A673 (cell line): ENCODE measurements at regions not wholly inside any gene's neighbourhood (a gene's known extent, or its start where the extent isn't known, plus 50 kb on each side); places are given as distances from the start of the nearest gene placed in this dataset.

Experiments used
- BruUV-seq: library from RNA; stranded (reverse); fragments of 400-500 nt; replicated peaks from 2 replicates; lab custom pipeline; 2021; lab: Mats Ljungman, UMichigan
- CTCF ChIA-PET: fragments of 300-600 bp; sonication (Branson Sonifier 250); formaldehyde crosslinking; loops from one replicate; lab custom pipeline; 2022; ENCODE audit warnings: antibody characterized with exemption; lab: Charles Lee
- POLR2A ChIA-PET: fragments of 300-600 bp; sonication (Branson Sonifier 250); formaldehyde crosslinking; loops from one replicate; lab custom pipeline; 2022; ENCODE audit warnings: antibody characterized with exemption; ENCODE audit not compliant: low non-redundant PET; lab: Charles Lee
- DNase-seq: peaks from one replicate; pipeline ENCODE4 v3.0.0-alpha.2; 2015; ENCODE audit warnings: low spot score
- H3K27ac ChIP-seq: fragments of 200-600 bp; sonication (generic); 2 replicates; pipeline ENCODE4 v1.5.1; 2016; ENCODE audit warnings: mixed run types, low read depth, mild to moderate bottlenecking, mixed read lengths, antibody characterized with exemption, low read length; ENCODE audit not compliant: poor library complexity, severe bottlenecking
- H3K27me3 ChIP-seq: fragments of 200-600 bp; sonication (generic); replicated peaks from 2 replicates; pipeline ENCODE4 v1.6.1; 2017; ENCODE audit warnings: mixed run types, low read depth, mild to moderate bottlenecking, mixed read lengths, antibody characterized with exemption, low read length; ENCODE audit not compliant: insufficient read depth, poor library complexity
- H3K36me3 ChIP-seq: fragments of 200-600 bp; sonication (generic); 2 replicates; pipeline ENCODE4 v1.6.1; 2016; ENCODE audit warnings: mixed run types, mild to moderate bottlenecking, mixed read lengths, antibody characterized with exemption, low read length; ENCODE audit not compliant: insufficient read depth, poor library complexity, severe bottlenecking
- H3K4me1 ChIP-seq: fragments of 200-600 bp; sonication (generic); 2 replicates; pipeline ENCODE4 v1.6.1; 2017; ENCODE audit warnings: mixed run types, mild to moderate bottlenecking, mixed read lengths, antibody characterized with exemption, low read length; ENCODE audit not compliant: insufficient read depth, poor library complexity, severe bottlenecking
- H3K4me3 ChIP-seq: fragments of 200-600 bp; sonication (generic); 2 replicates; pipeline ENCODE4 v1.5.1; 2016; ENCODE audit warnings: low read depth, mixed run types, mild to moderate bottlenecking, mixed read lengths, low read length; ENCODE audit not compliant: poor library complexity, severe bottlenecking
- H3K9me3 ChIP-seq: fragments of 200-600 bp; sonication (generic); 2 replicates; pipeline ENCODE4 v1.6.1; 2016; ENCODE audit warnings: mixed run types, low read depth, mild to moderate bottlenecking, mixed read lengths, antibody characterized with exemption, low read length; ENCODE audit not compliant: poor library complexity, severe bottlenecking
- CTCF ChIP-seq: fragments of 300-800, 200-600 bp; sonication (generic); conservative IDR thresholded peaks from 2 replicates; pipeline ENCODE4 v1.5.1; 2017; ENCODE audit warnings: low read depth, mild to moderate bottlenecking, antibody characterized with exemption, low read length, moderate library complexity, mixed read lengths
- EZH2 ChIP-seq: fragments of 200-600 bp; sonication (generic); IDR thresholded peaks from 2 replicates; pipeline ENCODE4 v1.6.1; 2017; ENCODE audit warnings: borderline replicate concordance, low read depth, mild to moderate bottlenecking, mixed read lengths, antibody characterized with exemption, low read length; ENCODE audit not compliant: poor library complexity, severe bottlenecking
- intact Hi-C: fragments of 100-400 bp; cut with micrococcal nuclease; formaldehyde crosslinking; loops from one replicate; pipeline ENCODE4 v1.10.0; 2022; ENCODE audit not compliant: unreplicated experiment

DNA sequence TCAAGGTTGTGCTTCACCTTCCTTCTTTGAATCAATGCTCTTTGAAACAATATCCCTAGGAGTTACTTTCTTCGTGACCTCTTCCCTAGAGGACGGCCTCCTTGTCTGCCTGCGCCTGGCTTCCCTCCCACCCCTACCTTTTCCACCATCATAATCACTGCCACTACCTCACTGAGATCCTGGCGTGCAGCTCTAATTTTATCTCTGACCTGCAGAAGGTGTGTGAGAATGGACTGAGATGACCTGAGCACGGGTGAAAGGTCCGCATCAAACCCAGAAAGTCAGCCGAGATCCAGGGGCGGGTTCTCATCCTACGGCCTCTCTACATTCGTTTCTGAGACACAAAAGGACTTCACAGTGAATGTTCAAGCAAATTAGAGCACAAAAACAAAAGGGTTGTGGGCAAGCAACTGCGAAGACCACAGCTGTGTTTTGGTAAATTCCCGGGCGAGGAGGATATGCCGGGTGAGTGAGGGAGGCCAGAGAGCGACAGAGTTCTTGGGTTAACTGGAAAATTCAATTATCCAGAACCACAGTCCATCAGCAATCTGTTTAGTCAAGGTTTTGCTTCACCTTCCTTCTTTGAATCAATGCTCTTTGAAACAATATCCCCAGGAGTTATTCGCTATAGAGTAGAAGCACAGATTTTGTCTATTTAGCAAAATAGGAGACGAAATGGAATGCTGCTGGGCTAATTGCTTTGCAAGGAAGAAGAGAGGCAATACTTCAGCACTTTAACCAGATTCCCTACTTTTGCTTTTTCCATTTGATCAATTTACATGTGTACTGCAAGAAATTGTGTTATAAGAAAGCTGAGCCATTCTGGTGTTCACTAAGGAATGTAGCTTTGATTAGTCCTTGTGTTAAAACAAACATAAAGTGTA lies 212.6 kb downstream of the ACKR3 start:
- POLR2A ChIA-PET: no interaction called here
- TF ChIP-seq CTCF (no peak), EZH2 (no peak)
- Histone ChIP-seq H3K4me3 (no peak overlapping the region), H3K9me3 (no peaks in the 10 kb centered on the region), H3K4me1 (no peaks in the 10 kb centered on the region), H3K27me3 (no peaks in the 10 kb centered on the region), H3K36me3 (no peaks in the 10 kb centered on the region), H3K27ac (no peak overlapping the region)
- no peak for DNase-seq
- BruUV-seq: no TSS peak
- CTCF ChIA-PET: no interaction called here
- intact Hi-C loops: no loop called here

DNA sequence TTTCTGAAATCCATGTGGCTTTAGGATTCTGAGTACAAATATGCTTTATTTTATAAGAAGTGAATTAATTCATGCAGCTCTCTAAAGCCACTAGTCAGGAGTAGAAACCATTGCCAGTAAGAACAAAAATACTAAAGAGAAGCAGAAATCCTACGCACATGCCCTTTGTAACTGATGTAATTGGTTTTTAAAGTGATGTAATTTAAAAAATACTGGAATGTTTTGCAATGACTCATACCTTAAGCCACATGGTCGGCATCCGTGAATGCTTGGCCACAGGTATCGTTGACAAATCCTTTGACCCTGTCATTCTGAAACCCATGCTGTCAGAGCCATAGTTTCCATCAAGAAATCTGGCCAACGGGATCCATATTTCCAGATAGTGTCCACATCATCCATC lies 213.3 kb downstream of the ACKR3 start:
- BruUV-seq: no TSS peak
- Histone ChIP-seq H3K36me3 (no peaks in the 10 kb centered on the region), H3K9me3 (no peaks in the 10 kb centered on the region), H3K27me3 (no peaks in the 10 kb centered on the region), H3K4me1 (no peaks in the 10 kb centered on the region), H3K4me3 (no peak overlapping the region), H3K27ac (no peak overlapping the region)
- CTCF ChIA-PET: no interaction called here
- TF ChIP-seq EZH2: no peak
- TF ChIP-seq CTCF: no peak
- DNase-seq: no peak
- POLR2A ChIA-PET: no interaction called here
- intact Hi-C loops: no loop called here

GRCh38 chr2:236783417-236784020 lies 213.9 kb downstream of the ACKR3 start:
- intact Hi-C loops: no loop called here

More at GRCh38 chr2:236783417-236784020, 213.9 kb downstream of the ACKR3 start:
- CTCF ChIA-PET: no interaction called here
- Histone ChIP-seq H3K4me1 (no peaks in the 10 kb centered on the region), H3K36me3 (no peaks in the 10 kb centered on the region), H3K27me3 (no peaks in the 10 kb centered on the region), H3K9me3 (no peaks in the 10 kb centered on the region), H3K4me3 (no peak overlapping the region), H3K27ac (no peak overlapping the region)
- TF ChIP-seq EZH2 (no peak), CTCF (no peak)
- POLR2A ChIA-PET: no interaction called here
- BruUV-seq: no TSS peak
- DNase-seq: no peak
